ENCODE measurements at regions not wholly inside any gene's neighbourhood (a gene's known extent, or its start where the extent isn't known, plus 50 kb on each side); places are given as distances from the start of the nearest gene placed in this dataset.

DNA sequence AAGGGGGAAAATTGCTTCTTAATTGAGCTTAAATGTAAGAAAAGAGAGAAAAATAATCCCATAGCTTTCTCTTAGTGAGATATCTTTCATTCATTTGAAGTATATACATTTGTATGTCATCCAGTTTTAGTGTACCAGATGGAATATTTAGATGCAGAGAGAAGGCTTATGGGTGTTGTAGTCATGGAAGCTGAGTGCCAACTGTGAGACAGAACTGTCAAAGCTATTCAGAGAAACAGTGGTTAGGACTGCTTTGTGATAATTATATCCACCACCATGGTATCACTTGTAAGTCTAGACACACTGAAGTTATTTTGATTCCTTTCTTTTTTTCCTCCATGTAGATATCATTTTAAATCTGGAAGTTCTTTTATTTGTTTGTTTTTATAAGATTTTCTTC is 524.3 kb upstream of the EPHA7 start:
- ATAC-seq (ENCODE audit: insufficient read depth, low FRiP score) (no peak), DNase-seq (no peak)
- H3K4me1 ChIP-seq (ENCODE audit: control insufficient read depth in 5 of 5, insufficient read depth in 5 of 5, low read length in 5 of 5) = no peaks in the 10 kb centered on the region
- no peak overlapping the region for H3K27ac ChIP-seq (ENCODE audit: low read depth in 1 of 2, low read length in 1 of 2)
- no peaks in the 10 kb centered on the region for H3K36me3 ChIP-seq (ENCODE audit: control insufficient read depth in 4 of 4, insufficient read depth in 4 of 4, low read length in 4 of 4)
- no peaks in the 10 kb centered on the region for H3K27me3 ChIP-seq (ENCODE audit: control insufficient read depth in 3 of 3, insufficient read depth in 3 of 3, low read length in 2 of 3)
- TF ChIP-seq, protein P1, sequence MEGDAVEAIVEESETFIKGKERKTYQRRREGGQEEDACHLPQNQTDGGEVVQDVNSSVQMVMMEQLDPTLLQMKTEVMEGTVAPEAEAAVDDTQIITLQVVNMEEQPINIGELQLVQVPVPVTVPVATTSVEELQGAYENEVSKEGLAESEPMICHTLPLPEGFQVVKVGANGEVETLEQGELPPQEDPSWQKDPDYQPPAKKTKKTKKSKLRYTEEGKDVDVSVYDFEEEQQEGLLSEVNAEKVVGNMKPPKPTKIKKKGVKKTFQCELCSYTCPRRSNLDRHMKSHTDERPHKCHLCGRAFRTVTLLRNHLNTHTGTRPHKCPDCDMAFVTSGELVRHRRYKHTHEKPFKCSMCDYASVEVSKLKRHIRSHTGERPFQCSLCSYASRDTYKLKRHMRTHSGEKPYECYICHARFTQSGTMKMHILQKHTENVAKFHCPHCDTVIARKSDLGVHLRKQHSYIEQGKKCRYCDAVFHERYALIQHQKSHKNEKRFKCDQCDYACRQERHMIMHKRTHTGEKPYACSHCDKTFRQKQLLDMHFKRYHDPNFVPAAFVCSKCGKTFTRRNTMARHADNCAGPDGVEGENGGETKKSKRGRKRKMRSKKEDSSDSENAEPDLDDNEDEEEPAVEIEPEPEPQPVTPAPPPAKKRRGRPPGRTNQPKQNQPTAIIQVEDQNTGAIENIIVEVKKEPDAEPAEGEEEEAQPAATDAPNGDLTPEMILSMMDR (IDR thresholded peaks at IDR 0.05; ENCODE audit: control extremely low read depth, extremely low read depth) = no peak
- H3K9ac ChIP-seq (ENCODE audit: insufficient read depth in 1 of 2, low read length in 2 of 2) = no peak overlapping the region
- H3K4me3 ChIP-seq = no peak overlapping the region
- no peaks in the 10 kb centered on the region for H3K9me3 ChIP-seq (ENCODE audit: control insufficient read depth in 4 of 4, insufficient read depth in 3 of 4, low read length in 3 of 4)

DNA sequence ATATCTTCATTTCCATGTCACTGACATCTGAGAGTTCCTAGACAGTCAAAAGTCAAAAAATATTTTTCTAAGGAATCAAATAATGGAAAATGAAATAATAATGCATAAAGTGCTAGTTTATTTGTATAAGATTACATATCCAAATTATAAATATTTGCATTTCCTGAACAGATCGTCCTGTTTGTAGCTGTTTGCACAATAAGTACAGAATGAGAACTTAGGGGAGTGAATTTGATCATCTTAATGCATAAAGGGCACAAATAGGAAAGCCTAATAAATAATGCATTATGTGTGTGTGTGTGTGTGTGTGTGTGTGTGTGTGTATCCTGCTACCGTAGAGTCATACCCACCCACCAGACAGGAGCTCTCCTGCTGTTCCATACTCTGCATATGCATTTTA is 521.0 kb upstream of the EPHA7 start:
- Histone ChIP-seq H3K4me3 (no peak overlapping the region), H3K4me1 (ENCODE audit: control insufficient read depth in 5 of 5, insufficient read depth in 5 of 5, low read length in 5 of 5) (no peaks in the 10 kb centered on the region), H3K36me3 (ENCODE audit: control insufficient read depth in 4 of 4, insufficient read depth in 4 of 4, low read length in 4 of 4) (no peaks in the 10 kb centered on the region), H3K27ac (ENCODE audit: low read depth in 1 of 2, low read length in 1 of 2) (no peak overlapping the region), H3K9me3 (ENCODE audit: control insufficient read depth in 4 of 4, insufficient read depth in 3 of 4, low read length in 3 of 4) (no peaks in the 10 kb centered on the region), H3K27me3 (ENCODE audit: control insufficient read depth in 3 of 3, insufficient read depth in 3 of 3, low read length in 2 of 3) (no peaks in the 10 kb centered on the region), H3K9ac (ENCODE audit: insufficient read depth in 1 of 2, low read length in 2 of 2) (no peak overlapping the region)
- TF ChIP-seq, protein P1 (IDR thresholded peaks at IDR 0.05; ENCODE audit: control extremely low read depth, extremely low read depth) = no peak
- DNase-seq = no peak
- no peak for ATAC-seq (ENCODE audit: insufficient read depth, low FRiP score)
- WGBS, 2 donors = 62 to 71% methylated on average over 2 of the region's 2 CpGs

DNA sequence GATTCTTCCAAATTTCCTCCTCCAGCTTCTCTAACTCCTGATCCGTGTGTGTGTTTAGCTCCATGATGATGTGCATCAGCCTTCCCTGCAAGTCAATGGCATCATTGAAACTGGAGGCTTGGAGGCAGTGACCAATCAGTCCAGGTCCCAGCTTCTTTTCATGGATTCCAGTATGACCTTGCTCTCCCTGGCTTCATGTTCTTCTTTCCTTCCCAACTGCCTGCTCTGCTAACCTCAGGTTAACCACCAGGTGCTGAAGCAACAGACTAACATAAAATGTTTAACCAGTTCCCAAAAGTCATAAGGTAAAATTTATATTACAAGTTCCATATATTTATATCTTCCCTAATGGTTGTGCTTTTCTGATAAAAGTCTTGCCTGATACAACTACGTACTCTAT is 512.8 kb upstream of the EPHA7 start:
- ATAC-seq (ENCODE audit: insufficient read depth, low FRiP score) (no peak), DNase-seq (no peak)
- Histone ChIP-seq H3K9ac (ENCODE audit: insufficient read depth in 1 of 2, low read length in 2 of 2) (no peak overlapping the region), H3K4me3 (no peak overlapping the region), H3K36me3 (ENCODE audit: control insufficient read depth in 4 of 4, insufficient read depth in 4 of 4, low read length in 4 of 4) (no peaks in the 10 kb centered on the region), H3K27ac (ENCODE audit: low read depth in 1 of 2, low read length in 1 of 2) (no peak overlapping the region), H3K27me3 (ENCODE audit: control insufficient read depth in 3 of 3, insufficient read depth in 3 of 3, low read length in 2 of 3) (no peaks in the 10 kb centered on the region), H3K9me3 (ENCODE audit: control insufficient read depth in 4 of 4, insufficient read depth in 3 of 4, low read length in 3 of 4) (peaks cover 0 to 3% (median 0%) of the 10 kb centered on the region in 4 donors), H3K4me1 (ENCODE audit: control insufficient read depth in 5 of 5, insufficient read depth in 5 of 5, low read length in 5 of 5) (no peaks in the 10 kb centered on the region)
- TF ChIP-seq, protein P1 (IDR thresholded peaks at IDR 0.05; ENCODE audit: control extremely low read depth, extremely low read depth) = no peak
- WGBS, 2 donors = 80 to 88% methylated on average over 2 of the region's 2 CpGs

DNA sequence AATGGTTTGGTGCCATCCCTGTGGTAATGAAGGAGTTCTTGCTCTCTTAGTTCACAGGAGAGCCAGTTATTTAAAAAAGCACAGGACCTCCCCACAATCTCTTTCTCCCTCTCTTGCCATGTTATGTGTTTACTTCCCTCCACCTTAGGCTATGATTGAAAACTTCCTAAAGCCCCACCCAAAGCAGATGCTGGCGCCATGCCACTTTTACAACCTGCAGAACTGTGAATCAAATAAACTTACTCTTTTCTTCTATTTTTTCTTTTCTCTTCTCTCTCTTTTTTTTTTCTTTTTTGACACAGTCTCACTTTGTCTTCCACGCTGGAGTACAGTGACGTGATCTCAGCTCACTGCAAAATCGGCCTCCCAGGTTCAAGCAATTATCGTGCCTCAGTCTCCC is 508.4 kb upstream of the EPHA7 start:
- DNase-seq = no peak
- Histone ChIP-seq H3K27me3 (ENCODE audit: control insufficient read depth in 3 of 3, insufficient read depth in 3 of 3, low read length in 2 of 3) (no peaks in the 10 kb centered on the region), H3K9me3 (ENCODE audit: control insufficient read depth in 4 of 4, insufficient read depth in 3 of 4, low read length in 3 of 4) (peaks cover 0 to 3% (median 0%) of the 10 kb centered on the region in 4 donors), H3K4me3 (no peak overlapping the region), H3K27ac (ENCODE audit: low read depth in 1 of 2, low read length in 1 of 2) (no peak overlapping the region), H3K4me1 (ENCODE audit: control insufficient read depth in 5 of 5, insufficient read depth in 5 of 5, low read length in 5 of 5) (no peaks in the 10 kb centered on the region), H3K36me3 (ENCODE audit: control insufficient read depth in 4 of 4, insufficient read depth in 4 of 4, low read length in 4 of 4) (no peaks in the 10 kb centered on the region), H3K9ac (ENCODE audit: insufficient read depth in 1 of 2, low read length in 2 of 2) (no peak overlapping the region)
- TF ChIP-seq, protein P1 (IDR thresholded peaks at IDR 0.05; ENCODE audit: control extremely low read depth, extremely low read depth) = no peak
- 90 to 91% methylated on average over 5 of the region's 5 CpGs for WGBS, 2 donors
- ATAC-seq (ENCODE audit: insufficient read depth, low FRiP score) = no peak
